GM12891 (cell line): ENCODE measurements at regions not wholly inside any gene's neighbourhood (a gene's known extent, or its start where the extent isn't known, plus 50 kb on each side); places are given as distances from the start of the nearest gene placed in this dataset.
A peak's percentile ranks its signal among the peaks of the same experiment; 100 is the strongest.
"Not testable (repeated sequence)": the region's sequence is repeated elsewhere in the genome, so short reads cannot be mapped to it uniquely, and the experiment has no call there.

Experiments
- DNase-seq: peaks from one replicate; pipeline ENCODE4 v3.0.0; 2011; ENCODE audit warnings: low spot score; ENCODE audit not compliant: insufficient read length
- FAIRE-seq: peaks from 2 replicates; lab custom pipeline; 2011; peaks lifted over from hg19 to GRCh38; lab: Jason Lieb, UNC
- PAX5 ChIP-seq: IDR thresholded peaks from 2 replicates; pipeline ENCODE4 v1.6.1; 2011; ENCODE audit warnings: low read length, moderate library complexity, mild to moderate bottlenecking; ENCODE audit not compliant: insufficient read depth, severe bottlenecking
- POLR2A ChIP-seq: IDR thresholded peaks from 2 replicates; pipeline ENCODE4 v1.6.1; 2011; ENCODE audit warnings: low read depth, low read length, control low read depth
- POLR2AphosphoS5 ChIP-seq: IDR thresholded peaks from 2 replicates; pipeline ENCODE4 v1.6.1; 2011; ENCODE audit warnings: low read depth, low read length, control low read depth
- POU2F2 ChIP-seq: IDR thresholded peaks from 2 replicates; pipeline ENCODE4 v1.6.1; 2011; ENCODE audit warnings: low read depth, mild to moderate bottlenecking, control low read depth, low read length, moderate library complexity
- SPI1 ChIP-seq: IDR thresholded peaks from 2 replicates; pipeline ENCODE4 v1.6.1; 2011; ENCODE audit warnings: low read depth, low read length, control low read depth
- TAF1 ChIP-seq: IDR thresholded peaks from 2 replicates; pipeline ENCODE4 v1.6.1; 2011; ENCODE audit warnings: low read depth, low read length, control low read depth

DNA sequence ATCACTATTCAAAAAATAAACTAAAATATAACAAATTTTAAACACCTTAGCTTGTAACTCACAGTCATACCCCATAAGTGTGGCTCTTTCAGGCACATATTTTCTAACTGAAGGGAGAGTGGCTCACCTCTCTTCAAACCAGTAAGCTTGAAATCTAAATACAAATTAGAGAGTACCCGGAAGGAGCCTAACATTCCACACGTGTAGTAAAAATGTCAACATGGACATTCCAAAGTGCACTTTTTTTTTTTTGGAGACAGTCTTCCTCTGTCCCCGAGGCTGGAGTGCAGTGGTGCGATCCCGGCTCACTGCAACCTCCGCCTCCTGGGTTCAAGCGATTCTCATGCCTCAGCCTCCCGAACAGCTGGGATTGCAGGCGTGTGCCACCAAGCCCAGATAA, 275.6 kb upstream of the ADGRL2 start:
- no peak for TF ChIP-seq TAF1
- no peak for TF ChIP-seq POLR2AphosphoS5
- no peak for TF ChIP-seq POLR2A
- no peak for TF ChIP-seq POU2F2
- no peak for TF ChIP-seq SPI1
- no peak for TF ChIP-seq PAX5
- FAIRE-seq: no peak

DNA sequence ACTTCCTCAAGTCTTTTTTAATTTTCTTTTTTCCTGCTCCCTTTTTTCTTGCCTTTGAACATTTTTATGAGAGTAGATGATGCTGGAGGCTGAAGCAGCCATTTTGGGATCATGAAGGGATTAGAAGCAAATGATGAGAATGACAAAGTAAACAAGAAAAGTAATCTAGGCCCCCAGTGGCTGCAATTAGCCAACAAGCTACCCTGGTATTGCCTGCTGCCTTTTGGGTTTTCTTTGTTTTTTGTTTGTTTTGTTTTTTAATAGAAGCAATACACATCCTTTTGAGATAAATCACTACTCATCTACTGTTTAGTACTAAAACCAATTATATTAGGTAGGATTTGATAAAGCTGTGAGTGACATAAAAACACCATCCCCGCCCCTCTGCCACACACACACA, 280.7 kb upstream of the ADGRL2 start:
- no peak for FAIRE-seq
- no peak for TF ChIP-seq POLR2AphosphoS5
- no peak for TF ChIP-seq PAX5
- no peak for TF ChIP-seq TAF1
- no peak for TF ChIP-seq SPI1
- no peak for TF ChIP-seq POU2F2
- no peak for TF ChIP-seq POLR2A
- DNase-seq: no peak

More for the DNA sequence above, 275.6 kb upstream of the ADGRL2 start:
- no peak for DNase-seq

DNA sequence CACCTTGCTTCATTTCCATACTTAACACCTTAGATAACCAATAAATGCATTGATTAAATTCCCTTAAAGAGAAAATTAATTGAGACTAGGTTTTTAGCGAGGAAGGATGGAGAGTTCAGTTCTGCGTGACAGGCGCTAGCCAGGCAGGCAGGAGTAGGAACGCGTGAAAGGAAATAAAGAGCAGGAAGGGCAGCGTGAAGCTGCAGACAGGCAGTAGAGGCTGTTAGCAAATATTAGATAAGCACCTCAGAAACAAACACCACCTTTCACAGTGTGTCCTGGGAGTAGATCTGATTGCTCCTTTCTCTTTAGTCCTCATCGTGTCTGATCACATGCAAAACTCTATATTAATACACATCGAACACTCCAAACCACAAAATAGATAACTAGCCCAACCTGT, 282.7 kb upstream of the ADGRL2 start:
- FAIRE-seq: no peak
- DNase-seq: no peak
- TF ChIP-seq POLR2A (no peak), SPI1 (no peak)

DNA sequence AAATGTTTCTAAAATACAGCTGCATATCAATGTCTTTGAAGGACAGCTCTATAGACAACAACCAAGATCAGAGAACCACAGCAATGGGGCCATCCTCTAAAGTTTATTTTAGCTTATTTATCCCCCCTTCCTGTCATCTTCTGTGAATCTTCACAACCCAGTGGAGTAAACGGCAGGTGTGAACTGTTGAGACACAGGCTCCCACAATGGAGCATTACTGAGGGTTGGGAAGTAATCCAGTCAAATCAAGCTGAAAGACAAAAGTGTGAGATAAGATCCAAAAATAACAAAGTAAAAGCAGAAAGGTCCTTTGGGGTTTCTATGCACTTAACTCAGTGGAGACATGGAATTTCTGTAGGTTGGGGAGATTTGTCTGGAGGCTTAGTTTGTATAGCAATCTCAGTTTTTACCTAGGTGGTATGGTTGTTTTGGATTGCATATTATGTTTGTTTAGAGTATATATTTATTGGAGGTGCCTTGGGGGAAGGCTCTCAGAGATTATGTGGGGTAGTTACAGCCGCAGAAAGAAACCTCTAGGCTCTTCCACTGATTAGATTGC, 286.9 kb upstream of the ADGRL2 start:
- DNase-seq (no peak), FAIRE-seq (no peak)
- TF ChIP-seq POU2F2 (no peak), TAF1 (no peak), SPI1 (no peak), PAX5 (no peak), POLR2A (no peak), POLR2AphosphoS5 (no peak)

DNA sequence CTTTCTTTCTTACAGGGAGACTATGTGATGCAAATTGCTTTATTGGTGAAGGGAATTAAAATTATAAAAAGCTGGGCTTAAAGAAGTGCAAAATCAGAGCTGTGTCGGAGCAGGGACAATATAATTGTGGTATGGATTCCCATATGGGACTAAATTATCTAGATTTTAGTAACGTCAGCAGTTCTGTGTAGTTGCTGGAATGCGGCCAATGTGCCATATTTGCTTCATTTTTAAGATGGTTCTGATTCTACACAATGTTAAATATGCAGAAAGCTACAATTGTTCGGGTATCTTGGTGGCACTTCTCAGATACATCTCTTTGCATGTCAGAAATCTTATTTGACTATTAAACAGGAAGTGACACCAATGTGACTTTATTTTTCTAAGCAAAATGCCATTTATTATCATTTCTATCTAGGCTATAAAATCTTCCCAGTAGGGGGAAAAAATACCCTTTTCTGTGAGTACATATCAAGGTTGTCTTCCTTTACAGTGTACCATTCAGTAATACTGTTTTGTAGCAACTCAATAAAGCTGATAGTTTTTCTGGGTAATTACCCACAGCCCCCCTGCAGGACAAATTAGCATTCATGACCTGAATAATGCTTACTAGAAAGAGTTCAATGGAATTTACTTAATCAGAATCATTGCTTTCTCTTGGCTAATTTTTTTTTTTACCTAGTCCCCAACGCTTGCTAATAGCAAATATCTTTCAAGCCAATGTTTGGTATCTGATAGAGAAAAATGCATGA, 288.3 kb upstream of the ADGRL2 start:
- FAIRE-seq (no peak), DNase-seq (no peak)
- TF ChIP-seq POU2F2 (no peak), POLR2AphosphoS5 (no peak), SPI1 (no peak), POLR2A (no peak), TAF1 (no peak), PAX5 (no peak)

DNA sequence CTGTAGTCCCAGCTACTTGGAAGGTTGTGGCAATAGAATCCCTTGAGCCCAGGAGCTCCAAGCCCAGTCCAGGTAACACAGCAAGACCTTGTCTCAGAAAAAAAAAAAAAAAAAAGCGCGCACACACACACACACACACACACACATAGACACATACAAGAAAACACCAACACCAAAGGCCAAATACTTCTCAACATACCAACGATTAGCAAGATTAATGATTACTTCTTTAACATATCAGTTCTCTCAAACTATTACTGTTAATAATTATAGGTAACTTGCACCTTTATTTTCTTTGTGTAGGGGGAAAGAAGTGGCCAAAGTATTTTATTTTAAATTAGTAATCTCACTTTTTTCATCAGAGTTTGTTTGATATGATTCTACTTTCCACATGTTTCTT, 289.5 kb upstream of the ADGRL2 start:
- TF ChIP-seq POLR2AphosphoS5: no peak
- no peak for TF ChIP-seq PAX5
- TF ChIP-seq POLR2A: no peak
- no peak for TF ChIP-seq SPI1
- TF ChIP-seq POU2F2: no peak
- TF ChIP-seq TAF1: no peak
- DNase-seq: no peak
- no peak for FAIRE-seq

DNA sequence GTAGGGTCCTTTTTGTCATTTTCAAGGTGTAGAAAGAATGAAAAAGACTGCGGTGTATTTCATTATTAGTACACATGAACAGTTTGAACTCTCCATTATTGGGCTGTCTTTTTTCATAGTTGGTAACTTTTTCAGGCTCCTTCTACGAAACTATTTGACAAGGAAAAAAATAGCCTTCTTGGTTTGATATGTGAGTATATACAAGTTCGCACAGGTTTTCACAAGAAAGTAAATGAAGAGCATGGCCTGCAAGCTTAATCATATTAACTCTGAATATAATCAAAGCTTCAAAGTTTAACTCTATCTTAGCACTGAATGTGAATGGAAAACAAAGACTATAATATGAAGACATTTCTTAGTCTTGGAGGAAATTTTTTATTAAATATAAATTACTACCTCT, 290.0 kb upstream of the ADGRL2 start:
- FAIRE-seq (no peak), DNase-seq (no peak)
- no peak for TF ChIP-seq SPI1
- no peak for TF ChIP-seq POLR2A
- TF ChIP-seq TAF1: no peak
- TF ChIP-seq POU2F2: no peak
- TF ChIP-seq POLR2AphosphoS5: no peak
- TF ChIP-seq PAX5: no peak

DNA sequence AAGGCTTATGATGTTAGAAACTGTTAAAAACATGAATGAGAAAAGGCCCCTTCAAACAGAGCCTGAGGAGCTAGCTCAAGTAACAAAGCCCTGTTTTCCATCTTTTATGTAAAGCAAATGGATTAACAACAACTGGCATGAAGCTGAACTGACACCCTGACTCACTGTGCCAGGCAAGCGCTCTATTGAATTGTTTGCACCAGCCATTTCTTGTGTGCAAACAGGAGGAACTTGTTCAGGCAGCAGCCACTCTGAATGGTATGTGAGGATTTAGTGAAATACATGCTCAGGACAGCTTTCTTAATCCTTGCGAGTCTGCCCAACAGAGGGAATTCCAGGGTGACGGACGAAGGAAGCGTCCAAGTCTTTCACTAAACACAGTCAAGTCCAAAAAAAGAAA, 291.1 kb upstream of the ADGRL2 start:
- TF ChIP-seq POLR2AphosphoS5 (no peak), SPI1 (no peak), TAF1 (no peak), PAX5 (no peak), POU2F2 (no peak), POLR2A (no peak)
- no peak for DNase-seq
- FAIRE-seq: no peak

DNA sequence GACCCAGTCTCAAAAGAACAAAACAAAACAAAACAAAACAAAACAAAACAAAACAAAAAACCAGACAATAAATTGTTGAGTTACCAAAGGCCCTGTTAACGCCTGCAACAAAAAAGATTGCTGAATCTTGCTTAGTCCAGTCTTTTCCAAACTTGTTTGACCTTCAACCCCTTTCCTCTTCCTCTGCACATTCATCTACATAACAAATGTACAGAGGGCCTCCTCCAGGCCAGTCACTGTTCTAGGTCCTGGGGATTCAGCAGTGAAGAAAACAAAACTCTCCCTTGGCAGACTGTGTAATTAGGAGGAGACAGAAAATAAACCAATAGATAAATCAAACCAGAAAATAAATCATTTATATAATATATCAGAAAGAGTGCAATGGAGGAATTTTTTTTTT, 294.0 kb upstream of the ADGRL2 start:
- DNase-seq: no peak
- no peak for TF ChIP-seq POLR2A
- no peak for TF ChIP-seq SPI1
- no peak for TF ChIP-seq POU2F2
- no peak for TF ChIP-seq POLR2AphosphoS5
- no peak for TF ChIP-seq PAX5
- no peak for TF ChIP-seq TAF1
- no peak for FAIRE-seq

DNA sequence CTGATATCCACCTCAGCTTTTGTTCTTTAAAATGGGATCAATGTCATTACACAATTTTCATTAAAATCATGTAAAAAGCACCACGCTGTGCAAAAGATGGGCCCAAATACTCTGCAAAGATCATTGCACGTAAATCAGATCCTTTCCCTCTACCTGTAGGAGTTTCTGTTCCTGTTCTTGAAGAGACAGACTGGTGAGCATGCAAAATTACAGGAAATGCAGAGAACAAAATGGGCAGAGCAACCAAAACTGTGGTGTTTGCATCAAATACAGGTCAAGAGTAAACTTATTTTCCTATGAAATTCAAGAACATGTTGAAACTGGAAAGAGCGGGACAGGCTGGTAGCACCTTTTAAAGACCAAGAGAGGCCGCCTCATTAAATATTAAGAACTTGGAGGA, 294.9 kb upstream of the ADGRL2 start:
- TF ChIP-seq POLR2AphosphoS5 (no peak), SPI1 (peak; percentile 98), POU2F2 (0 out of 2 replicates have a peak, but pooled peaks have one; percentile 23)
- FAIRE-seq (peak; percentile 78), DNase-seq (peak; percentile 18)

DNA sequence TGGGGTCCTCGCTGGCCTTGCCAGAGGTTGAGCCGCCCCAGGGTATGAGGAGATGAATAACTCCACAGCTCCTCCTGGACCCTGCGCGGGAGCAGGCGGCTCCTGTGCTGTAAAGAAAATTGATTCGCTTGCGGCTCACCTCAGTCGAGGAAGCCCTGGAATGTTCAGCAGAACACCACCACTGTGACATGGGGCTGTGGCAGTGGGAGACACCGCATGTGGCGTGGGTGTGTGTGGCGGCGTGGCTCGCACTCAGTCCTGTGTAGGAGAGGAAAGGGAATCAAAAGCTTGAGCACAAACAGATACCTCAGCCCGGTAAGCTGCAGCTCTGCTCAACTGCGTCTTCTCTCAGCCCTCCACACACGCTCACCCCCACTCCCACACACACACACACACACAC, 295.9 kb upstream of the ADGRL2 start:
- peak; percentile 62 for FAIRE-seq
- DNase-seq: not testable (repeated sequence)

DNA sequence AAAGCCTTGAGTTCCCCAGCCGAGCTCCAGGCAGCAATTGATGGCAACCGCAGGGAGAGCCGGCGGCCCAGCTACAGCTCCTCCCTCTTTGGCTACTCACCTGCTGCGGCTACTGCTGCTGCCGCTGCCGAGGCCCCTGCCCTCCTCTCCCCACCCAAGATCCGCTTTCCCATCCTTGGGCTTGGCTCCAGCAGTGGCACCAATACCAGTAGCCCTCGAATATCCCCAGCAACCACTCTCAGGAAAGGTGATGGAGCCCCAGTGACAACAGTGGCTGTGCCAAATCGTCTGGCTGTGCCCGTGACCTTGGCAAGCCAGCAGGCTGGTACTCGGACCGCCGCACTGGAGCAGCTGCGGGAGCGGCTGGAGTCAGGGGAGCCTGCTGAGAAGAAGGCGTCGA, 298.0 kb upstream of the ADGRL2 start:
- not testable (repeated sequence) for DNase-seq, FAIRE-seq

DNA sequence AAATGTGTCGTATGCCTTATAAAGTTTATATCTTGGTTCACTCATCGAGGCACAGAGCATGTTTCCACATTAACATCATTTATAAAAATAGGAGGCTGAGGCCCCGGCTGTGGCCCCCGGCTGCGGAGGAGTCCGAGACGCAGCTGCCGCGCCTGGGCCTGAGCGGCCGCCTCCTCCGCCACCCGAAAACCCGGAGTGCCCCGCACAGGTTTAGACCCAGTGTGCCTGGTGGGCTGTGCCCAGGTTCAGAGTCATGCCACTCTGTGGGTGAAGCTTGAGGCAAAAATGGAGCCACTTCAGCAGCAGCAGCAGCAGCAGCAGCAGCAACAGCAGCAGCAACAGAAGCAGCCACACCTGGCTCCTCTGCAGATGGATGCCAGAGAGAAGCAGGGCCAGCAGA, 299.2 kb upstream of the ADGRL2 start:
- DNase-seq, FAIRE-seq: not testable (repeated sequence)
